HL-60 (cell line): ENCODE measurements at regions not wholly inside any gene's neighbourhood (a gene's known extent, or its start where the extent isn't known, plus 50 kb on each side); places are given as distances from the start of the nearest gene placed in this dataset.

Experiments
- POLR2AphosphoS5 ChIP-seq: IDR thresholded peaks from 2 replicates; pipeline ENCODE4 v1.6.1; 2012; ENCODE audit warnings: low read depth
- TF ChIP-seq, protein P1 (sequence below): IDR thresholded peaks from one replicate; pipeline ENCODE4 v1.5.1; 2011; ENCODE audit warnings: low read length, control low read depth, inconsistent platforms; ENCODE audit not compliant: insufficient read depth
- TF ChIP-seq, protein P2 (sequence below): IDR thresholded peaks from 2 replicates; pipeline ENCODE4 v1.6.1; 2012; ENCODE audit warnings: low read depth; ENCODE audit not compliant: insufficient replicate concordance

DNA sequence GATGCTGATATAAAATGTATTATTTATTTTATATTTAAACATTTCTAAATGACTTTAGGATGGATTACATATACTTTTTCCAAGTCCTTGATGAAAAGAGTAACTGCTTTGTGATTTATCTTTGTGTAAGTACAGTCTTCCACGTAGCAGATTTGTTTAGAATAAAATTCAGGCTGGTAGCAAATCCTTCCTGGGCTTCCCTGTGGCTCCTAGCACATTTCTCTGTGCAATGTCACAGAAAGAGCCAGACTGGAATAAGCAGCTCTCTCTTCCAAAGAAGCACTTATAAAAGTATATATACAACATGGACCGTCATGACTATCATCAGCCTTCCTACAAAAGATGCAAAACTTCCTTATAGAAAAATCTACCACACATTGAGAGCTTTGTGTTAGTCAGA lies 388.6 kb downstream of the ACTL7B start:
- TF ChIP-seq, protein P1, sequence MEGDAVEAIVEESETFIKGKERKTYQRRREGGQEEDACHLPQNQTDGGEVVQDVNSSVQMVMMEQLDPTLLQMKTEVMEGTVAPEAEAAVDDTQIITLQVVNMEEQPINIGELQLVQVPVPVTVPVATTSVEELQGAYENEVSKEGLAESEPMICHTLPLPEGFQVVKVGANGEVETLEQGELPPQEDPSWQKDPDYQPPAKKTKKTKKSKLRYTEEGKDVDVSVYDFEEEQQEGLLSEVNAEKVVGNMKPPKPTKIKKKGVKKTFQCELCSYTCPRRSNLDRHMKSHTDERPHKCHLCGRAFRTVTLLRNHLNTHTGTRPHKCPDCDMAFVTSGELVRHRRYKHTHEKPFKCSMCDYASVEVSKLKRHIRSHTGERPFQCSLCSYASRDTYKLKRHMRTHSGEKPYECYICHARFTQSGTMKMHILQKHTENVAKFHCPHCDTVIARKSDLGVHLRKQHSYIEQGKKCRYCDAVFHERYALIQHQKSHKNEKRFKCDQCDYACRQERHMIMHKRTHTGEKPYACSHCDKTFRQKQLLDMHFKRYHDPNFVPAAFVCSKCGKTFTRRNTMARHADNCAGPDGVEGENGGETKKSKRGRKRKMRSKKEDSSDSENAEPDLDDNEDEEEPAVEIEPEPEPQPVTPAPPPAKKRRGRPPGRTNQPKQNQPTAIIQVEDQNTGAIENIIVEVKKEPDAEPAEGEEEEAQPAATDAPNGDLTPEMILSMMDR, result no peak
- TF ChIP-seq POLR2AphosphoS5, result no peak
- TF ChIP-seq, protein P2, sequence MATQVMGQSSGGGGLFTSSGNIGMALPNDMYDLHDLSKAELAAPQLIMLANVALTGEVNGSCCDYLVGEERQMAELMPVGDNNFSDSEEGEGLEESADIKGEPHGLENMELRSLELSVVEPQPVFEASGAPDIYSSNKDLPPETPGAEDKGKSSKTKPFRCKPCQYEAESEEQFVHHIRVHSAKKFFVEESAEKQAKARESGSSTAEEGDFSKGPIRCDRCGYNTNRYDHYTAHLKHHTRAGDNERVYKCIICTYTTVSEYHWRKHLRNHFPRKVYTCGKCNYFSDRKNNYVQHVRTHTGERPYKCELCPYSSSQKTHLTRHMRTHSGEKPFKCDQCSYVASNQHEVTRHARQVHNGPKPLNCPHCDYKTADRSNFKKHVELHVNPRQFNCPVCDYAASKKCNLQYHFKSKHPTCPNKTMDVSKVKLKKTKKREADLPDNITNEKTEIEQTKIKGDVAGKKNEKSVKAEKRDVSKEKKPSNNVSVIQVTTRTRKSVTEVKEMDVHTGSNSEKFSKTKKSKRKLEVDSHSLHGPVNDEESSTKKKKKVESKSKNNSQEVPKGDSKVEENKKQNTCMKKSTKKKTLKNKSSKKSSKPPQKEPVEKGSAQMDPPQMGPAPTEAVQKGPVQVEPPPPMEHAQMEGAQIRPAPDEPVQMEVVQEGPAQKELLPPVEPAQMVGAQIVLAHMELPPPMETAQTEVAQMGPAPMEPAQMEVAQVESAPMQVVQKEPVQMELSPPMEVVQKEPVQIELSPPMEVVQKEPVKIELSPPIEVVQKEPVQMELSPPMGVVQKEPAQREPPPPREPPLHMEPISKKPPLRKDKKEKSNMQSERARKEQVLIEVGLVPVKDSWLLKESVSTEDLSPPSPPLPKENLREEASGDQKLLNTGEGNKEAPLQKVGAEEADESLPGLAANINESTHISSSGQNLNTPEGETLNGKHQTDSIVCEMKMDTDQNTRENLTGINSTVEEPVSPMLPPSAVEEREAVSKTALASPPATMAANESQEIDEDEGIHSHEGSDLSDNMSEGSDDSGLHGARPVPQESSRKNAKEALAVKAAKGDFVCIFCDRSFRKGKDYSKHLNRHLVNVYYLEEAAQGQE, result no peak
